Cardiac septum (tissue), 1 donor: ENCODE measurements at regions not wholly inside any gene's neighbourhood (a gene's known extent, or its start where the extent isn't known, plus 50 kb on each side); places are given as distances from the start of the nearest gene placed in this dataset.
A peak's percentile ranks its signal among the peaks of the same experiment; 100 is the strongest.
"Not testable (repeated sequence)": the region's sequence is repeated elsewhere in the genome, so short reads cannot be mapped to it uniquely, and the experiment has no call there.

Experiments
- DNase-seq: peaks from one replicate; pipeline ENCODE4 v3.0.0-alpha.2; 2020; ENCODE audit warnings: low spot score
- intact Hi-C: fragments of 100-400 bp; cut with DNase I; formaldehyde crosslinking; loops from one replicate; pipeline ENCODE4 v1.14.0; 2022
- donor health status: DM: no; HTN: no; CAD: no.

- DNase-seq = no peak
- intact Hi-C loops = no loop called here
These were observed 306.9 kb upstream of the GLI3 start for GRCh38 chr7:42543953-42544352.

GRCh38 chr7:42542446-42542845 lies 305.4 kb upstream of the GLI3 start:
- intact Hi-C loops, DNase-seq: not testable (repeated sequence)

GRCh38 chr7:42534441-42534840 lies 297.4 kb upstream of the GLI3 start:
- DNase-seq = no peak
- intact Hi-C loops = no loop called here

GRCh38 chr7:42527004-42527403 lies 290.0 kb upstream of the GLI3 start:
- intact Hi-C loops = no loop called here
- DNase-seq = no peak

- no peak for DNase-seq
These were observed 285.4 kb upstream of the GLI3 start for GRCh38 chr7:42522227-42522991.

GRCh38 chr7:42511027-42511426 lies 274.0 kb upstream of the GLI3 start:
- no peak for DNase-seq
- intact Hi-C loops = no loop called here

More at GRCh38 chr7:42522227-42522991, 285.4 kb upstream of the GLI3 start:
- intact Hi-C loops = no loop called here

GRCh38 chr7:42506097-42506496 lies 269.1 kb upstream of the GLI3 start:
- DNase-seq = no peak
- intact Hi-C loops = no loop called here

- DNase-seq = no peak
- intact Hi-C loops = no loop called here
These were observed 265.0 kb upstream of the GLI3 start for GRCh38 chr7:42502022-42502421.

- no peak for DNase-seq
- intact Hi-C loops = no loop called here
These were observed 258.2 kb upstream of the GLI3 start for GRCh38 chr7:42495256-42495655.

- DNase-seq = no peak
- intact Hi-C loops = no loop called here
These were observed 257.7 kb upstream of the GLI3 start for GRCh38 chr7:42494736-42495135.

- no peak for DNase-seq
- intact Hi-C loops = no loop called here
These were observed 257.2 kb upstream of the GLI3 start for GRCh38 chr7:42494199-42494710.

- DNase-seq = peak; percentile 86
- intact Hi-C loops = no loop called here
These were observed 256.6 kb upstream of the GLI3 start for GRCh38 chr7:42493436-42494198.

- intact Hi-C loops = no loop called here
- no peak for DNase-seq
These were observed 255.9 kb upstream of the GLI3 start for GRCh38 chr7:42492920-42493319.

GRCh38 chr7:42491106-42491505 lies 254.1 kb upstream of the GLI3 start:
- intact Hi-C loops = no loop called here
- DNase-seq = no peak

GRCh38 chr7:42489299-42489698 lies 252.3 kb upstream of the GLI3 start:
- no peak for DNase-seq
- intact Hi-C loops = no loop called here

GRCh38 chr7:42485301-42485766 lies 248.3 kb upstream of the GLI3 start:
- intact Hi-C loops = no loop called here
- no peak for DNase-seq

- no peak for DNase-seq
- intact Hi-C loops = no loop called here
These were observed 246.9 kb upstream of the GLI3 start for GRCh38 chr7:42483886-42484285.

GRCh38 chr7:42479816-42480633 lies 243.0 kb upstream of the GLI3 start:
- DNase-seq = no peak
- intact Hi-C loops = no loop called here

GRCh38 chr7:42479452-42479815 lies 242.4 kb upstream of the GLI3 start:
- no peak for DNase-seq
- intact Hi-C loops = no loop called here

GRCh38 chr7:42478717-42479116 lies 241.7 kb upstream of the GLI3 start:
- no peak for DNase-seq
- intact Hi-C loops = no loop called here
